GM18861 (cell line): ENCODE measurements at regions not wholly inside any gene's neighbourhood (a gene's known extent, or its start where the extent isn't known, plus 50 kb on each side); places are given as distances from the start of the nearest gene placed in this dataset.

Experiments used
- ATAC-seq: cut with Tn5 transposase; IDR thresholded peaks from one replicate; pipeline ENCODE4 v1.9.1; 2021; ENCODE audit not compliant: unreplicated experiment

DNA sequence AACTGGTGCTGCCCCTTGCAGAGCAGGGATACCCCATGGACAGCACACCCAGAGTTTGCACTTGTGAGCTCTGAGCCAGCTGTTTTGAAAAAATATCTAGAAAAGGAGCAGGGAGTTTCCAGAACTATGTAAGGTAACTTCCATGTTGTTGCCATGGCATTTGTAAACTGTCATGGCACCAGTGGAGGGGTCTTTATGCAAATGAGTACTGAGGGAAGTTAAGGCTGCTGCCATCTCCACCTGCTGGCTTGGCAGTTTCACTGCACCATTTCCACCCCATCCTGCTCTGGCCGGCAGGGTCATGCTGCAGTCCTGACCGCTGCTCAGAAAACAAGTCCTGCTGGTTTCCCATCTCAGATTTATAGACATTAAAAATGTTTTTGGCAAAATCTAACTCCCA, 52.3 kb upstream of the SNTG2 start:
- peak; percentile 76 for ATAC-seq

DNA sequence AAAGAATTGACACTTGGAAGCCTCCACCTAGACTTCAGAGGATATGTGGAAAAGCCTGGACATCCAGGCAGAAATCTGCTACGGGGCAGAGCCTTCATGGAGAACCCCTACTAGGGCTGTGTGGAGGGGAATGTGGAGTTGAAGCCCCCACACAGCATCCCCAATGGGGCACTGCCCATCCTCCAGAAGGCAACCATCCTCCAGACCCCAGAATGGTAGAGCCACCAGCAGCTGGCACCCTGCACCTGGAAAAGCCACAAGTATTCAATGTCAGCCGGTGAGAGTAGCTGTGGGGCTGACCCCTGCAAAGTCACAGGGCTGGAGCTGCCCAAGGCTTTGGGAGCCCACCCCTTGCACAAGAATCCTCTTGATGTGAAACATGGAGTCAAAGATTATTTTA, 53.6 kb upstream of the SNTG2 start:
- ATAC-seq, result no peak

DNA sequence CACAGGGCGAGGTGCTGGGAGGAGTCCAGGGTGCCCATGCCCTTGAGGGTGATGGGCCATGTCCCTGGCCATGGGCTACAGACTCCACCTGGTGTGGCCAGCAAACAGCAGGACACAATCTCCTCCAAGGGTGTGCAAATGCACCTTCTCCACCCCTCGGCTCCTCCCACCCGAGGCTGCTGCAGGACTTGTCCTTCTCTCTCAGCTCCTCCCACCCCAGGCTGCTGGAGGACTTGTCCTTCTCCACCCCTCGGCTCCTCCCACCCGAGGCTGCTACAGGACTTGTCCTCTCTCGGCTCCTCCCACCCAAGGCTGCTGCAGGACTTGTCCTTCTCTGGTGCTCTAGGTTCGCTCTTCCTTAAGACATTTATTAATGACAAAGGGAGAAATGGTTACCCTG, 57.3 kb upstream of the SNTG2 start:
- no peak for ATAC-seq

DNA sequence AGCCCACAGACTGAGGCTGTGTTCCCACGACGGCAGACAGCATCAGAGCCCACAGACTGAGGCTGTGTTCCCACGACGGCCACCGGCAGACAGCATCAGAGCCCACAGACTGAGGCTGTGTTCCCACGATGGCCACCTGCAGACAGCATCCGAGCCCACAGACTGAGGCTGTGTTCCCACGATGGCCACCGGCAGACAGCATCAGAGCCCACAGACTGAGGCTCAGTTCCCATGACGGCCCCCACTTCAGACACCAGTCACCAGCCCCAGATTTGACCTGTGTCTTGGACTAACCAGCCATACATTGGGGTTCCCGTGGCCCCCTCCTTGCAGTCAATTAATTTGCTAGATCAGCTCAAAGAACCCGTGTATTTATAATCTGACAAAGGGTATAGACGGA, 57.8 kb upstream of the SNTG2 start:
- no peak for ATAC-seq

DNA sequence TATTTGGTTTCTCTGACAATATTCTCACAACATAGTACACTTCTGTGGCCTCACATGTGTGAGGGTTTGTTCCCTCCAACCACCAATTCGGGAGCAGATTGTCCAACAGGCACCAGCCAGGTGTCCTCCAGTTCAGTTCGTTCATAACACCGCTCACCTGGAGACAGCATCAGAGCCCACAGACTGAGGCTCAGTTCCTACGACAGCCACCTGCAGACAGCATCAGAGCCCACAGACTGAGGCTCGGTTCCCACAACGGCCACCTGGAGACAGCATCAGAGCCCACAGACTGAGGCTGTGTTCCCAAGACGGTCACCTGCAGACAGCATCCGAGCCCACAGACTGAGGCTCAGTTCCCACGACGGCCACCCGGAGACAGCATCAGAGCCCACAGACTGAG, 58.2 kb upstream of the SNTG2 start:
- no peak for ATAC-seq

DNA sequence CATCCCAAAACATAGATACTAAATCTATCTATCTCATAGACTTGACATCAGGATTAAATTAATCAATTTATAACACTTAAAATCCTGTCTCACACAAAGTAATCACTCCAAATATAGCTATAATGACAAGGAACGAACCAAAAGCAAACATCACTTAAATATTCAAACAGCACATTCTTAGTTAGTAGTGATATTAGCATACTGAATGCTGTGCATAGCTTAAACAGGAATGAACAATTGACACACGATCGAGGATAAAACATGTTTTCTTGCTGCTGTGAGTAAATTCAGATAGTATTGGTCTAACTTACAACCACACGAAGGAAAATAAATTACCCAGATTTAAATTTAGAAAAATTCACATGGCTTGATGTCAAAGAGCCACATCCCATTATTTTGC, 58.9 kb upstream of the SNTG2 start:
- ATAC-seq, result no peak

DNA sequence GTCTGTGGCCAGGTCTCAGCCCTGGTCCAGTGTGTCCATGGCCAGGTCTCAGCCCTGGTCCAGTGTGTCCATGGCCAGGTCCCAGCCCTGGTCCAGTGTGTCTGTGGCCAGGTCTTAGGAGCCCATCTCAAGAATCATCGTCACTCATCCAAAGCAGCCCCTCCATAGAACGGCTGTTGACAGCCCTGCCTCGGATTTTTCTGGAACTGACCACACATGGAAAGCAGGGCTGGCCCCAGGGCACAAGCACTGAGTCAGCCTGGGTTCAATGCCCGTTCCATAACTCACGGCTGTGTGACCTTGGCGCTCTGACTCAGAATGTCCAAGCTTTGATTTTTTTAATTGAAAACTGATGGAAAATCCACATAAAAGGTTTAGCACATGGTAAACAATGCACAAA, 59.9 kb upstream of the SNTG2 start:
- ATAC-seq, result no peak

DNA sequence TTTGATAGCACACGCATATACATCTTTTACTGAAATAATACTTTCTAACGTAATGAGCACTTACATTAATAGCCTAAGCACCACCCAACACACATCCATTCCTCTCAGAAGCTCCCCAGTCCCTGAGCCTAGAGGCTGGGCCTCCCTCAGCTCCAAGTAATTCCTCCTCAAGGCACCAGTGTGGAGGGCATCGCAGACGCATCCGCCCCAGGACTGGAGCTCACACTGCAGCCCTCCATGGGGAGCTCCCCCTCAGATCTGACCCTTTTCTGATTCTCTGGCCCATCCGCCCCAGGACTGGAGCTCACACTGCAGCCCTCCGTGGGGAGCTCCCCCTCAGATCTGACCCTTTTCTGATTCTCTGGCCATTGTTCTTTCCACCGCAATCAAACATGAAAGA, 60.4 kb upstream of the SNTG2 start:
- no peak for ATAC-seq

DNA sequence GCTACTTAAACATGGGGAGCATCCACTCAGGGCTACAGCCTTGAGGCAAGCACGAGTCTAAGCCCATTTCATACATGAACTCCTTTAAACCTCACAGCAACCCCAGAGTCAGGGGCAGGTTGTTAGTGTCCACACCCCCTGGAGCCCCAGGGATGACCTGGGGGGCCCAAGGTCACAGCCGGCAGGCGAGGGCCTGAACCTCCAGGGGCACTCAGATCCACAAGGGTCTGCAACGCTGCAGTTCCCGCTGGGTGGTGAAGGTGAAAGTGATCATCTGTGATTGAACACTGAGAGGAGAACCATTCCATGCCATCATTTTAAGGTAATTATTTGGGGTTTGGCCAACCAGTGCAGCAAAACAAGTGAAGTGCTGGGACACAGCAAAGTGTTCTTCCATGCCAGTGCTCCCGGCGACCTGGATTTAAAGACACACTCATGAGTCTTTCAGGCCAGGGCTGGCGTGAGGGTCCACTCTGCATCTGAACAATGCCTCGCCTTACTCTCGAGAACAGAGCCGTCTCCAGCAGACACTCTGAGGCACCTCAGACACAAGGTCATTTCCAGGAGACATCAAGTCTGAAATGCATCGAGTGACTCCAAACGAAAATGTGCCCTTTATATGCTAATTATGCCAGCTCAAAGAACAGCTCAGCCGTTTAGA, 61.6 kb upstream of the SNTG2 start:
- no peak for ATAC-seq

DNA sequence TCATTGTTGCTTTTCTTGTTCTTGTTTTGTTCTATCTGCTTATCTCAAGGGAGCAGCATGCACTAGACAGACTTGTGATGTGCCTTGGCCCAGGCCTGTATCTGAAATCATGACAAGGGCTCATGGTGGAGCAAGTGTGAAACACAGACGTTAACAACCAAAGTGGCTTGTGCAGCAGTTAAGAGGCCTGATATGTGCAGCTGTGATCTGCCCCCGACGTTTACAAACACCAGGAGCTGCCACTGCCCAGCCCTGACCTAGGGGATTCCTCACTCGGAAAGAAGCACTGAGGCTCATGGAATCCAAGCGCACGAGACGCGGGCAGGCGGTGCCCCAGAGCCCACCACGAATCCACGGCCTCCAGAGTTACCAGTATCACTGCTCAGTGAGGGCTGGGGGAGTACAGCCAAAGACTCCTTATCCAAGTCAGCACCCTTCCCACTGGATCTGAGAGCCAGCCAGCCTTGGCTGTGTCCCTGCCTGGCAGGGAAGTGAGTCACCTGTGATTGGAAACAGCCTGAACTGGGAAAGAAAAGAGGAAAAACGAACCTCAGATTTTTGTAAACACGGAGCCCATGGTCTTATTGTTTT, 62.3 kb upstream of the SNTG2 start:
- ATAC-seq, result no peak

DNA sequence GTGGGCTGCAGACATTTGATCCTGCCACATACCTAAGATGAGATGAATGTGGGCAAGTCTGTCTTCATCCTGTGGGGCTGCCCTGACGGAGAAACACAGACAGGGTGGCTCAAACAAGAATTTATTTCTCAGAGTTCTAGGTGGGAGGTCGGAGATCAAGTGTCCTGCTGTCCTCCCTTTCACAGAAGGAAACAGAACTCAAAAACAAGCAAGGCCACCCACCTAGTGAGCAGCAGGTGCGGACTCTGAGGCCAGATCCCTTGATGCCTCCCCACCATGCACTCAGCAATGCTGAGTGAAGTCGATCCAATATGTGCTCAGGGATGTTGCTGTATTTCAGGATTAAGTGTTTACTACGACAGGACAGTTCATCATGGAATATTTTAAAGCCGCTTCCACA, 63.0 kb upstream of the SNTG2 start:
- no peak for ATAC-seq

DNA sequence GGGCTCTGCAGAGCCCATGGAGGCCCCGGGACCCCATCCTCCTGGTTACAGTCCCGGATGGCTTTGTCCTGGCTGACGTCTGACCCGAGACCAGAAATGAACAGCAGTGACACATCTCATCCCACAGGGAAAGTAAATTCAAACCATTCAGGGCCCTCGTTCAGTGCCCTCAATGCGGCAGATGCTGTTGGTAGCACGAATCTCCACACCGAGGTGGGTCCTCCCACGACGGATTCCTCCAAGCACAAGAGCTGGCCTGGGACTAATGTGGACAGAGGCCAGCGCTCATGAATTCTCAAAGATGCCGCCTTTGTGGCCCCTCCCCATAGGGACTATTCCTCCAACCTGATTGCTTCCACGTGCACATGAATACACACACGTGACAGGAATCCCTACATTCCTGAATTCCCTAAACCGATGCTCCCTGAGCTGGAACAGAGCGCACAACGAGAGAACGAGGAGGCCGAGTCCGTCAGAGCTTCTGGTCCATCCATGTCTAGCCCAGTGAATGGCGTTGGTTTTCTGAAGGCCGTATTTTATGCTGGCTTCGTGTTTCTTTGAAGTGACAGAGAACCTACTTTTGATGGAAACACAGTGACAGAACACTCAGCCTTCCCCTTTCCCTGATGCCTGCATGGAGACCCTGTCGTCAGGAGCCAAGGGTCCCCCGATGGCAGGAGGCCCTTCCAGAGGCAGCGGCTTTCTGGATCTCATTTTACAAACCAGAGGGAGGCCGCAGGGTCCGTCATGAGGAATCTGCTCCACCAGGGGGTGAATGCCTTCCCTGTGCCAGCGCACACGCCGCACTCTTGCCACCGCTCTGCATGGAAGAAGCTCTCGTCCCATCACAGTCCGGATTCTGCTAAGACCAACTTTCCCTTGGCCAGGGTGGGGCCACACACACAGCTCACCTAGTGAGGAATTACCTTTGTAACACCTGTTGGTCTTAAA, 64.3 kb upstream of the SNTG2 start:
- ATAC-seq, result no peak

DNA sequence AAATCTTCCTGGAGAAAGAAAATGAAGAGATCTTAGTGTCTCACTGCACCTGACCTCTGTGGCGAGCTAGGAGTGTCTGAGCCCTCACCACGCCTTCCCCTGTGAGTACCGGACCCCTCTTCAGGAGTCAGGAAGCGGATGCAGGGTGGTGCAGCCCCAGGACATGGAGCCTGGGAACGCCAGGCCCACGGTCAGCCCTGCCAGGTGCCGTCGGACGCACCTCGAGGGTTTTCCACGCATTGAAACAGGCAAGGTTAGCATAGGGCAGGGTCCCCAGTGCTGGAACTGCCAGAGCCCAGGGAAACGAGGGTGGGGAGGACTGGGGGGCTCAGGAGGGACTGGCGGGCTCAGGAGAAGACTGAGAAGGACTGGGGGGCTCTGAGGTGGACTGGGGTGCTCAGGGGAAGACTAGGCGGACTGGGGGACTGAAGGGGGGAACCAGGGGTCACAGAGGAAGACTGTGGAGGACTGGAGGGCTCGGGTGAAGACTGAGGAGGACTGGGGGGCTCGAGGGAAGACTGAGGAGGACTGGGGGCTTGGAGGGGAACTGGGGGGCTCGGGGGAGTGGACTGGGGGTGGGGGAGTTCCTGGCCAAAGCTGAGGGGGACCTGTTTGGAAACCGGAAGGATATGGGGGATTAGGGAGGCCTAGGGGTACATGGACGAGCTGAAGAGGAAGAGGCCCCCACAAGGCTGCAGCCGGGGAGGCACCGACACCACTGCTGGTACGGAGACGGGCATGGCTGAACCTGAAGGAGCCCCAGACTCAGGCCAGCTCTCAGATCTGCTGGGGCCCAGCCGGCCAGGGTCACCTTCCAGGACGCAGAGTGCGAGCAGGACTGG, 65.2 kb upstream of the SNTG2 start:
- no peak for ATAC-seq

DNA sequence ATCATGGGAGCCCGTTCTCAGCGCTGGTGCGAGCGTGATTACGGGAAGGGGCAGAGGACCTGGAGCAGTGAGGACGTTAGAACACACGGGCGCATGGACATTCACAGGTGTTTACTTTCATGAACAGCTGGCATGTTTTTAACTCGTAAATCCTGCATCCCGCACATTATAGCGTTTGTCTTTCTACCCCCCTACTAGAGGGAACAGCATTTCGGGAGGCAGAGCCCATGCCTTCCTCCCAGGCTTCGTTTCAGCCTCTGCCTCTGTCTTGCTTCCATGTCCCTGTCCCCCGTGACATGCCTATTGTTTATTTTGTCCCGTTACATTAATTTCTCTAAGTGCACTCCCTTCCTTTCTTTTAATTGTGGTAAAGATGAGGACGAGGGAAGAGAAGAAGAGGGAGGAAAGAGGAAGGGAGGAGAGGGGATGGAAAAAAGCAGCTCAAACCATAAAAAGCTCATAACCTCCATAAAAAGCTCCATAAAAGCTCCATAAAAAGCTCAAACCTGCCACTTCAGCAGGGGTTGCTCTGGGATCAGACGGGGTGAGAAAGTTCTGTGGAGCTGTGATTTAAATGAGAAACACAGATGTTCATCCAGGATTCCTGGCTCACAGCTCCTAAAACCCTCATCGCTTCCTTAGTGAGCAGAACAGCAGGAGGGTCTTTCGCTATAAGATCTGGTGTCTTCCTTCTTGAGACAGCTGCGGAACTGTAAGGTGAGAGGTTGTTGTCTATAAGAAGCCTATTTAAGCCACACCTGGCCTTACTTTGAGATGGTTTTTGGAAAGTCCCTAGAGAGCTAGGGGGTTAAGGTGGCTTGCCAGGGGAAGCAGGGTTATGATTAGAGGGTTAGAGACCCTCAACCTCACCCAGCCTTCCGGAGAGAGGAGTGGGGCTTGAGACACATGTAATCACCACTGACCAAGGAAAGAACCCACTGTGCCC, 66.6 kb upstream of the SNTG2 start:
- ATAC-seq, result no peak

DNA sequence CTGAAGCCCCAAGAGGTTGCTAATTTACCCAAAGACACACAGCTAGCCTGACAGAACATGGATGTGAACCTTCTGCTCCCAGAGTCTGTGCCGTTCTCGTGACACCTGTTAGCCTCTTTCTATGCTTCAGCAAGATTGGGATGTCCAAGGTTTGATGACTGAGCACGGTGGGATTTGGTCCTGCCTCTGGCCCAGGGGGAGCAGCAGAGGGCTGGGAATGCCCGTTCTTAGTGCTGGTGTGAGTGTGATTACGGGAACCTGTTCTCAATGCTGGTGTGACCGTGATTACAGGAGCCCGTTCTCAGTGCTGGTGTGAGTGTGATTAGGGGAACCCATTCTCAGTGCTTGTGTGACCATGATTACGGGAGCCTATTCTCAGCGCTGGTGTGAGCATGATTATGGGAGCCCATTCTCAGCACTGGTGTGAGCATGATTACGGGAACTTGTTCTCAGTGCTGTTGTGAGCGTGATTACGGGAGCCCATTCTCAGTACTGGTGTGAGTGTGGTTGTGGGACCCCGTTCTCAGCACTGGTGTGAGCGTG, 67.3 kb upstream of the SNTG2 start:
- no peak for ATAC-seq

DNA sequence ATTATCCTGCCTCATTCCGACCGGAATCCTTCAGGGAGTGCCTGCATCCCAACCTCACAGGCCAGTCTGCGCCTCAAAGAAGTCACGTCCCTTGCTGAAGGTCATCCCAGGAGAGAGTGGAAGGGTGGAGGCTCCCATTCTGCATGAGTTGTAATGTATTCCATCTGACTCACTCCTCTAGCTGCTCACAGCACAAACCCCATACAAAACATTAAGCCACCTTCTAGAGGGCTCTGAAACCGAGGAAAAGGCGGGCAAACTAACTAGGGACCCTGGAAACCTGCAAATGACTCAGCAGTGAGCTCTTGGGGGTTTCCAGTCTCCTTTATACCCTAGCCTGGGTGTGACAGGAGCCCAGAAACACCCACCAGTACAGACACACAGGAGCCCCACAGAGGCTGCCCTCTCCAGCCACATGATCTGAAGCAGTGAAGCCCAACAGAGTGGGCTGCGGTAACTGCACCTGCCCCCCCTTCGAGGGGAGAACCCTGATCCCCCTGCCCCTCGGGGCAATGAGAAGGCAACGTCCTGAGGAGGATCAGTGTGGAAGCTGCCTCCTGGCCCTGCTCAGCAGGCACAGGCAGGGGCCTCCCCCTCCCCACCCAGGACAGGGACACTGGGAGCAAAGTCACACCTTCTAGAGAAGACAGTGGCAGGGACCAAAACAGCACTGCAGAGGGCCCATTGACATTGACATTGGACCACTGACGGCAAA, 69.3 kb upstream of the SNTG2 start:
- peak; percentile 72 for ATAC-seq

DNA sequence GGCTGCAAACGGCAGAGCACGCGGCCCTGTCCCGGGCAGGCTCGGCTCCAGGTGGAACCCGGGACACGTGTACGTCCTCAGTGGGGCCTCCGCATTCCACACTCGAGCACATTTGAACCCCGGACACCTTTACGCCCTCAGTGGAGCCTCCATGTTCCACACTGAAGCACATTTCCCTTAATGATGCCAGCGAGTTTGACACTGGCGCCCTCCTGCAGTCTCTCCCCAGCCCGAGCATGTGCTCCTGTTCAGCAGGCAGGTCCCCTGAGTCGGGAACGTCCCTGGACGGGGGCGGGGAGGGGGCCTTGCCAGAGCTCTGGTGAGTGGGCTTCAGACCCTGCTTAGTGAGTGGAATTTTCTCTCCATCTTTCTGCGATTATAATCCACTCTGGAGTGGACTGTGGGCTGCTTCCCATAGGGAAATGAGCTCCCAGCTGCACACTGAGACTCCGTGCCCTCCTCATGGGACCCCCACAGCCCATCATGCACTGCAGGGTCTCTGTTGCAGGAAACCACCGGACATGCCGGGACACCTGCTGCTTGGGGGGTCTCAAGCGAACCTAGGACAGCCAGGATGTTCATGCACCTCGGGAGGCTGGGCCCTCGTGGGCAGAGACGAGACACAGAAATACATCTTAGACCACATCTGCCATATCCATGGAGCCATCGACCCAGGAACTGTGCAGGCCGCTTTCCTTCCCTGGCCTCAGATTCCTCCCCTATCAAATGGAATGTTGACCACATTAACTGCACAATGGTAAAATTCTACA, 70.3 kb upstream of the SNTG2 start:
- ATAC-seq, result no peak

DNA sequence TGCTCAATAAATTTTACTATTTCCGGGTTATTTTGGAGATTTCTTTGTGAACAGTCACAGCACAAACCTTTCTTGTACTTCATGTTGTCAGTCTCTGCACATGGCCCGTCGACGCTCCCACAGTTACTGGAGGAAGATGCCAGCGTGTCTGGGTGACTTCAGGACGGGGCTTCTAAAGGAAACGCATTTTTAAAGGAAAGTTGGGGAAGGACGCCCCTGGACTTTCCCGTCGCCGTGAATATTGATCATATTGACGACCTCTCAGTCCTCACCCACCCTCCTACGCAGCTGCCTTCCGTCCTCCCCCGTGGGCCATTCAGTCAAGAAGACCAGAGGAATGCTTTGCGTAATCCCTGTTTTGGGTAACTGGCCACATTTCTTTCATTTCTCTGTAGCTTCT, 71.1 kb upstream of the SNTG2 start:
- ATAC-seq, result no peak
